GM12878 (cell line): ENCODE measurements at regions not wholly inside any gene's neighbourhood (a gene's known extent, or its start where the extent isn't known, plus 50 kb on each side); places are given as distances from the start of the nearest gene placed in this dataset.

Experiments
- ATAC-seq: fragments of 200-7000 bp; cut with Tn5 transposase; 3 replicates; pipeline ENCODE4 v1.9.1; 2020; ENCODE audit warnings: mild to moderate bottlenecking, moderate library complexity
- BruUV-seq: library from RNA; stranded (reverse); fragments of 400-500 nt; replicated peaks from 2 replicates; lab custom pipeline; 2021; lab: Mats Ljungman, UMichigan
- CTCF ChIA-PET: fragments of 300-600 bp; sonication (Branson Sonifier 250); formaldehyde crosslinking; extraction: SDS; loops from one replicate; lab custom pipeline; 2021; ENCODE audit warnings: inconsistent platforms; lab: Yijun Ruan, JAX
- POLR2A ChIA-PET: fragments of 350-600 bp; formaldehyde crosslinking; extraction: SDS; loops from one replicate; lab custom pipeline; 2021; ENCODE audit warnings: inconsistent platforms; lab: Charles Lee
- RAD21 ChIA-PET: fragments of 300-600 bp; sonication (Branson Sonifier 250); formaldehyde crosslinking; loops from one replicate; lab custom pipeline; 2023; ENCODE audit warnings: antibody characterized with exemption; ENCODE audit not compliant: unreplicated experiment; lab: Charles Lee
- SMC1A ChIA-PET: fragments of 300-600 bp; sonication (Branson Sonifier 250); formaldehyde crosslinking; loops from one replicate; lab custom pipeline; 2023; ENCODE audit not compliant: unreplicated experiment, uncharacterized antibody; lab: Charles Lee
- DNase-seq: peaks from one replicate; pipeline ENCODE4 v3.0.0-alpha.2; 2011; ENCODE audit warnings: low read depth, low spot score
- FAIRE-seq: peaks from 3 replicates; lab custom pipeline; 2011; peaks lifted over from hg19 to GRCh38; lab: Jason Lieb, UNC
- H2AFZ ChIP-seq: 2 replicates; pipeline ENCODE4 v1.6.0; 2011; ENCODE audit warnings: low read depth, low read length, control low read depth; ENCODE audit not compliant: control insufficient read depth
- H3K27ac ChIP-seq: 2 replicates; pipeline ENCODE4 v1.5.1; 2011; ENCODE audit warnings: control low read depth; ENCODE audit not compliant: control insufficient read depth, insufficient read depth
- H3K27me3 ChIP-seq, 2 experiments: replicated peaks in 1 of 2; 2 replicates each; pipeline versions ENCODE4 v1.6.0 to v1.6.1; 2011; ENCODE audit warnings: low read length in 1 of 2; ENCODE audit not compliant: control insufficient read depth in 2 of 2, insufficient read depth in 2 of 2
- H3K36me3 ChIP-seq, 2 experiments: 2 replicates each; pipeline ENCODE4 v1.5.1; 2011; ENCODE audit warnings: low read length in 1 of 2; ENCODE audit not compliant: control insufficient read depth in 2 of 2, insufficient read depth in 2 of 2
- H3K4me1 ChIP-seq: 2 replicates; pipeline ENCODE4 v1.6.1; 2011; ENCODE audit warnings: mild to moderate bottlenecking, low read length, moderate library complexity, mixed read lengths; ENCODE audit not compliant: control insufficient read depth, insufficient read depth
- H3K4me2 ChIP-seq: 2 replicates; pipeline ENCODE4 v1.6.0; 2011; ENCODE audit warnings: control low read depth; ENCODE audit not compliant: control insufficient read depth, insufficient read depth
- H3K4me3 ChIP-seq: fragments of 200-600 bp; sonication (generic); 2 replicates; pipeline ENCODE4 v1.5.1; 2016
- H3K79me2 ChIP-seq: 2 replicates; pipeline ENCODE4 v1.6.0; 2011; ENCODE audit warnings: low read length; ENCODE audit not compliant: control insufficient read depth, insufficient read depth
- H3K9ac ChIP-seq: 2 replicates; pipeline ENCODE4 v1.8.0; 2011; ENCODE audit warnings: low read length, control low read depth, mixed read lengths; ENCODE audit not compliant: control insufficient read depth, insufficient read depth
- H3K9me3 ChIP-seq: replicated peaks from 3 replicates; pipeline ENCODE4 v1.5.1; 2011; ENCODE audit warnings: mild to moderate bottlenecking, low read length; ENCODE audit not compliant: control insufficient read depth, insufficient read depth
- H4K20me1 ChIP-seq: 2 replicates; pipeline ENCODE4 v1.6.0; 2011; ENCODE audit not compliant: control insufficient read depth, insufficient read depth
- MEF2A ChIP-seq: IDR thresholded peaks from 2 replicates; pipeline ENCODE4 v1.6.1; 2011; ENCODE audit warnings: low read depth, mild to moderate bottlenecking, low read length, moderate library complexity; ENCODE audit not compliant: insufficient read depth
- MLLT1 ChIP-seq: fragments of 450-650 bp; IDR thresholded peaks from 2 replicates; pipeline ENCODE4 v1.6.1; 2016; ENCODE audit warnings: mild to moderate bottlenecking
- SP1 ChIP-seq: IDR thresholded peaks from one replicate; pipeline ENCODE4 v1.6.1; 2011; ENCODE audit warnings: low read depth, low read length
- STAT1 ChIP-seq: fragments of 450-650 bp; conservative IDR thresholded peaks from 2 replicates; pipeline ENCODE4 v1.6.1; 2014; ENCODE audit warnings: antibody characterized with exemption, mild to moderate bottlenecking
- USF1 ChIP-seq: IDR thresholded peaks from 2 replicates; pipeline ENCODE4 v1.6.1; 2011; ENCODE audit warnings: borderline replicate concordance, low read depth, mild to moderate bottlenecking, moderate library complexity, mixed read lengths, low read length; ENCODE audit not compliant: insufficient read depth; ENCODE audit errors: extremely low read length
- WGBS: methylation state at CpG from one replicate; pipeline ENCODE4 v1.1.6; 2016; ENCODE audit warnings: low lambda C conversion rate; ENCODE audit not compliant: insufficient replicate concordance, insufficient coverage; ENCODE audit errors: missing lambda C conversion rate; 5-methylcytosine and 5-hydroxymethylcytosine counted together
- in situ Hi-C: fragments of 300-500 bp; cut with MboI; formaldehyde crosslinking; loops from 9 replicates; pipeline ENCODE4 v1.14.3; 2018; ENCODE audit warnings: mixed read lengths
- intact Hi-C: fragments of 100-400 bp; cut with micrococcal nuclease; formaldehyde crosslinking; loops from one replicate; pipeline ENCODE4 v1.14.2; 2022; ENCODE audit not compliant: unreplicated experiment

- Histone ChIP-seq H3K27me3 (no peaks in the 10 kb centered on the region), H3K36me3 (no peaks in the 10 kb centered on the region), H2AFZ (no peak overlapping the region), H4K20me1 (no peaks in the 10 kb centered on the region), H3K9ac (no peak overlapping the region), H3K4me2 (no peak overlapping the region), H3K27ac (no peak overlapping the region), H3K4me1 (peaks cover 4% of the 10 kb centered on the region; the same call in 1 of the 2 replicates), H3K79me2 (no peaks in the 10 kb centered on the region), H3K4me3 (no peak overlapping the region), H3K9me3 (no peaks in the 10 kb centered on the region)
- ATAC-seq, result no peak
- CTCF ChIA-PET, result interaction anchor here (0.7 to 1.1 kb wide), 3 partner anchors 13 to 211 kb away, joined by 3 to 4 read pairs (median 4); no protein-coding TSS in a partner anchor
- no TSS peak for BruUV-seq
- TF ChIP-seq MLLT1 (no peak), STAT1 (no peak), USF1 (no peak), MEF2A (no peak), SP1 (no peak)
- SMC1A ChIA-PET, result no interaction called here
- intact Hi-C loops (no loop called here), in situ Hi-C loops (no loop called here)
- no peak for DNase-seq
- POLR2A ChIA-PET, result no interaction called here
- FAIRE-seq, result no peak
- RAD21 ChIA-PET, result interaction anchor here (1.0 kb wide), 1 partner anchor 13 kb away, joined by 3 read pairs; no protein-coding TSS in a partner anchor
- 61% methylated on average over 6 of the region's 6 CpGs for WGBS
Measured at GRCh38 chr1:230003409-230003808, 63.6 kb upstream of the GALNT2 start.
